Occipital lobe (tissue), 1 donor: ENCODE measurements at regions not wholly inside any gene's neighbourhood (a gene's known extent, or its start where the extent isn't known, plus 50 kb on each side); places are given as distances from the start of the nearest gene placed in this dataset.

ENCODE experiments used
- DNase-seq: peaks from one replicate; lab custom pipeline; 2025; lab: John Stamatoyannopoulos, UW

GRCh38 chr3:163832547-163832946 lies 1245.7 kb downstream of the SI start:
- DNase-seq: no peak

DNA sequence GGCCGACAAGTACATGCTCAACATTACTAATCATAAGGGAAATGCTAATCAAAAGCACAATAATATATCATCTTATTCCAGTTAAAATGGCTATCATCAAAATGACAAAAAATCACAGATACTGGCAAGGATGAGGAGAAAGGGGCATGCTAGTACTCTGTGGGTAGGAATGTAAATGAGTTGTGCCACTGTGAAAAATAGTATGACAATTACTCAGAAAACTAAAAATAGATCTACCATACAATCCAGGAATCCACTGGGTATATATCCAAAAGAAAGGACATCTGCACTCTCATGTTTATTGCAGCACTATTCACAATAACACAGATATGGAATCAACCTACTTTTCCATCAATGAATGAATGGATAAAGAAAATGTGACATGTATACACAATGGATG lies 1256.5 kb downstream of the SI start:
- no peak for DNase-seq

- no peak for DNase-seq
Measured at GRCh38 chr3:163817015-163817414, 1261.3 kb downstream of the SI start.

DNA sequence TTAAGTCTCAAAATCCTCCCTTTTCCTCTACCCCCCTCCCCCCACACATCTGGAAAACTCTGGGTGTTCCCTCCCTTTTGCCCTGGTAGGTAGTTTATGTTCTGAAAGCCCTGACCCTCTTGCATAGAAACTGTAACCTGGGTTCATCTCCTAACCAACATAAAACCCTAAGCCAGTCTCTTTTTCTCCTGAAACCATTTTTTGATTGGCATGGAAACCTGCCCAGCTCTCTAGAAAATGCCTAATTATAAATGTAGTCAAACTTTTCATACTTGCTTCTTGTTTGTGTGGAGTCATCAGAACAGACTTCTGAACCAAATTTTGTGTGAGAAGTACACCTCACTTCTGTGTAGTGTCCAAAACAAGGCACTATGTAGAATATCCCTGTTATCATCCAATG lies 1264.4 kb downstream of the SI start:
- no peak for DNase-seq

GRCh38 chr3:163812006-163812405 lies 1266.3 kb downstream of the SI start:
- no peak for DNase-seq

- DNase-seq: no peak
Measured at GRCh38 chr3:163809540-163809993, 1268.7 kb downstream of the SI start.

DNA sequence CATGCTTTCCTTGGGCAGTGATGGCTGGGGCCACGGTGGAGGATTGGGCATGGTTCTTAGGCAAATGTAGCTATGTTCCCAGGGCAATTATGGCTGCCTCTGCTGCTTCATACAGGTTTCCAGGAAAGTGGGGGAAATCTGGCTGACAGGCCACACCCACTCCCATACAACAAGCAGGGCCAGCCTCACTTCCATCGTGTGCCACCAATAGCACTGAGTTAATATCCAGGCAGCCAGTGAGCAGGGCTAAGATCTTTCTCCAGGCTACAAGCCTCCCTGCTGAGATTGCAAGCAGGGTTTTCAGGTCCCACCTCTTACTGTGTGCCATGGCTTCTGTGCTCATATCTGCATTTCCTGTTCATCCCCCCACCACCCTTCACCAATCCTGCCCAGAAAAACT lies 1291.9 kb downstream of the SI start:
- DNase-seq: no peak

DNA sequence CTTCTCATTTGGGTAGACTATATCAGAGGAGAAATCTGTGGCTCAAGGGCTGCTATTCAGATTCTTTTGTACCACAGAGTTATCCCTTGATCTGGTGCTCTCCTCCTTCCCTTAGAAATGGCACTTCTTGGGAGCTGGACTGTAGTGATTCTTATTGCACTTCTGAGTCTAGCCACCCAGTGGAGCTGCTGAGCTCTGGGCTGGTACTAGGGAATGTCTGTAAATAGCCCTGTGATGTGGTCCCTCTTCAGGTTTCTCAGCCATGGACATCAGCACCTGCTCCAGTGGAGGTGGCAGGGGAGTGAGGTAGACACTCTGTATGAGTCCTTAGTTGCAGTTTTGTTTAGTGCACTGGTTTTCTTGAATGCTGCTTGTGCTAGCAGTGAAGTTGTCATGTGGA lies 1292.6 kb downstream of the SI start:
- DNase-seq: no peak

DNA sequence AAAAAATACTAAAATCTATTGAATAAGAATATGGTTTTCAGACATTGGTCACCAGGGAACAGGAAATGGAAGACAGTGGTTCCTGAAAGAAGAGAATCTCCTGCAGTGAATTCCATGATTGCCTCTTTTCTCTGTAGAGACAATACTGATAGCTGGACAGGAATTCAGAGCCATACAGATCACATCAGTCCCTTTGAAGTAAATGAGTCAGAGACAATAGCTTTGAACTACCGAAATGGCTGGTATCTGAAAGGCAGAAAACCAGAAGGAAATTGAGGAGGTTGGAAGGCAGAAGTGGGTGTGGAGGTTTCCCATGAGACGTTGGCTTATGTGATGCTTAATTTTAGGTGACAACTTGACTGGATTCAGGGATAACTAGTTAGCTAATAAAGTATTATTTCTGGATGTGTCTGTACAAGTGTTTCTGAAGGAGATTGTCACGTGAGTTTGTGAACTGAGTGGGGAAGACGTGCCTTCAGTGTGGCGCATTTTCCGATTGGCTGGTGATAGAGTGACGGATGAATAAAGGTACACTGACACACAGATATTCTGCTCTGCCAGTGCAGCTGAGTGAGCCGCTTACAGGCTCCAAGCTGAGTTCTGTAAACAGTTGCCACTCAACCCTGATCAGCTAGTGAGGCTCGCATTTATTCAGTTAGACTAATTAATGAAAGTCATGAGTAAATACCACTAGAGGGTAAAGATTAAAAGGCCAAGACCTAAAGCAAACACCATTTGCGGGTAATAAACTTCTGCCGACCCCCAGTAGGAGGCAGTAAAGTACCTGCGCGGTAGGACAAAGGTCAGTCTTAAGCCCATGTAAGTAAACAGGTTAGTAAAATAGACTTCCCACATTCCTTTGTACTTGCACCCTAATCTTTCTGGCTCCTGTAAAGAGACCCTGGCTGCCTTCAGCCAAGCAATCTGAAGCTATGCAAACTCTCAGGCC lies 1298.6 kb downstream of the SI start:
- DNase-seq: no peak

DNA sequence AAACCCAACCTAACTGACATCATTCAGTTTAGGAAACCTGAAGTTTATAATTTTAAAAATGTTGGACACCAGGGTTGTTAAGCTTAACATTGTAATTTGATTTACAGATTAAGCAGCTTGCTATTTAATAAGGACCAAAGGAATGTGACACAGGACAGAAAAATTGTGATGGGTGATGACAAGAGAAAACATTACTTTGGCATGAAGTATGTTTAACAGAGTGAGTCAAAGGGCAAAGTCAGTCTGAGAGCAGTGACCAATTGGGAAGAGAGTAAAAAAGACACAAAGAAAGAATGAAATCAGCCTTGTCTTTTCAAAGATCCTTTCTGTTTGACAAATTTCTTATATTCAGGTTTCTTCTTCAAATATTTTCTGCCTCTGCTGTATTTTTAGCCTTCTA lies 1301.6 kb downstream of the SI start:
- DNase-seq: no peak

DNA sequence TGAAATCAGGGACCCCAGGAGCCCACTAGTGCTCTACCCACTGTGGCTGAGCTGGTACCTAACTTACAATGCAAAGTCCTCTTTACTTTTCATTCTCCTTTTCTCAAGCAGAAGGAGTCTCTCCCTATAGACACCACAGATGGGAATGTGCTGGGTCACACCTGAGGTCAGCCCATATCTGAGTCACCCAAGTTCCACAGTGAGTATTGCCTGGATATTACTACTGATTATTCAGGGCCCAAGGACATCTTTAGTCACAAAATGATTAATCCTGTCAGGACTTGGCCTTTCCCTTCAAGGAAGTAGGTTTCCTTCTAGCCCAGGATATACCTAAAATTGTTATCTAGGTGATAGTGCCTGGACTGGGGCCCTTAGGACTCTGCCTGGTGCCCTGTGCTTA lies 1305.2 kb downstream of the SI start:
- DNase-seq: no peak

DNA sequence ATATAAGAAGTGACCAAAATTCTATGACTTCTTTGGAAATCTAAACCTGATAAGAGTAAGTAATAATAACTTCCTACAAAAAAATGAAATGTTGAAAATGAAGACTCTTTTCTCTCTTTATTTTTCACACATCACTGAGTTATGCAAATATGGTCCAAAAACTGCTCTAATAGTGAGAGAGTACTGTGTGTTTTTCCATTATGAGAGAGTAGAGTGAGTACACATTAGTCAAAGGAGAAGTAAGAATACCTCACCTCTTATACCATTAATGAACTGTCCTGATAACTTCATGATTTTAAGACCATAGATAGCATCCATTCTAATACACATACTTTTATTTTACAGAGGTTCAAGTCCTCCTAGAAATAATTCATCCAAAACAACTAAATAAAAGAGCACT lies 1310.2 kb downstream of the SI start:
- no peak for DNase-seq

- DNase-seq: no peak
Measured at GRCh38 chr3:163766112-163766511, 1312.2 kb downstream of the SI start.

GRCh38 chr3:163753033-163753432 lies 1325.3 kb downstream of the SI start:
- no peak for DNase-seq

GRCh38 chr3:163745204-163745603 lies 1333.1 kb downstream of the SI start:
- DNase-seq: no peak

DNA sequence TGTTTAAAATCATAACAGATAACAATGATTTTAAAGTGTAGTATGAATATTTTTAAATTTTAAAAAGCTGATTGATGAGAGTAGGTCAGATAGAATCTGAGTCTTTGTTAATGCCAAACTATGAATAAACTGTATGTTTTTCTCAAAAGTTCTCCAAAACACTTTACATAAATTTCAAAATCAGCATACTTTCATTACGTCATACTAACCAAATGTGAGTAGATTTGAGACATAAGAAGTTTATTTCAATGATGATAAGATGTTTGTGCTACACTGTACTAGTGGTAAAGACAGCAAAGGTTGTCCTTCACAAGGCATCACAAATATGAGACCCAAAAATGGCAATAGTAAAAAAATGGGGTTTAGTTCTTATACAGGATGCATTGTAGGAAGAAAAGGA lies 1342.9 kb downstream of the SI start:
- no peak for DNase-seq

- DNase-seq: no peak
Measured at GRCh38 chr3:163730684-163731083, 1347.6 kb downstream of the SI start.

GRCh38 chr3:163726125-163726524 lies 1352.2 kb downstream of the SI start:
- no peak for DNase-seq

- no peak for DNase-seq
Measured at GRCh38 chr3:163722405-163722804, 1355.9 kb downstream of the SI start.

DNA sequence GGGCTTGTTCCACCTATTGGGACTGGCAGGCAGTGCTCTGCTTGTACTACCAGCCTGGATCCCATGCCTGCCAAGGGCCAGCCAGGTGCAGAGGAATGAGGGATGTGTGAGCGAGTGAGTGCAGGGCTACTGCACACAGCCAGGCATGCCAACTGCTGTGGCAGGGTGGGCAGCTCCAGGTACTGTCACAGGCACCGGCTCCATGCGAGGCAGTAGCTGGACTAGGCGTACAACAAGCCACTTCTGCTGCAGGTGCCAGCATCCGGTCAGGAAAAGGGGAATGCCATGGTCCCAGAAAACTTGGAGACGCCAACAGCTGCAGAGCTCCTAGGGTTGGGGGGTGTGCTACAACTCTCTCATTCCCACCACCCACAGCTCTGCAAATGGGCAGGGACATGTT lies 1356.7 kb downstream of the SI start:
- DNase-seq: no peak

DNA sequence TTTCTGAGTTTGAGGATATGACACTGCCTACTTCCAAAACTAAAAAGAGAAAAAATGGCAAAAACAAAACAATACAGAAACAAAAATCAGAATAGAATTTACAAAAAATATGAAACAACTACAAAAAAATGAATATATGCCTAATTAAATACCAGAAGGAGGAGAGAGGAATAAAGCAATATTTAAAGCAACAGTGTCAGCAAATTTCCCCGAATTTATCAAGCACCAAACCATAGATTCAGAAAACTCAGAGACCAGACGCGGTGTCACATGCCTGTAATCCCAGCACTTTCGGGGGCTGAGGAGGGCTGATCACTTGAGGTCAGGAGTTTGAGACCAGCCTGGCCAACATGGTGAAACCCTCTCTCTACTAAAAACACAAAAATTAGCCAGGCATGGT lies 1360.9 kb downstream of the SI start:
- no peak for DNase-seq

DNA sequence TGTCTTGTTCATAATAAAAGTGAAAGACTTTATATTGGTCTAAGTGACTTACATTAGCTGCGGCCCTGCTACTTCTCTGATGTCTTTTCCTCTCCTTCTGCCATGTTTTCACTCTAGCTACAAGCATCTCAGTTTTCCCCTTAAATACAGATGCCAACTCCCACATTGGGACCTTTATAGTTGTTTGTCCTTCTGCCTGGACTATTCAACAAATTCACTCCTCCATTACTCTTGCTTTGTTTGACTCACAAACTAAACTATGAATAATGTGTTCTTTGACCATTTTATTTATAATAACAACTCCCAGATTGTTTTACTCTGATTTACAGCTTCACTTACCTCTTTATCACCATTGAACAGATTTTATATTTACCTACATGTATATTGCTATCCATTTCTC lies 1369.9 kb downstream of the SI start:
- DNase-seq: no peak

GRCh38 chr3:163707659-163708058 lies 1370.6 kb downstream of the SI start:
- DNase-seq: no peak
